ENCODE measurements at regions not wholly inside any gene's neighbourhood (a gene's known extent, or its start where the extent isn't known, plus 50 kb on each side); places are given as distances from the start of the nearest gene placed in this dataset.

GRCh38 chr3:168598250-168598649 is 502.5 kb upstream of the GOLIM4 start:
- Histone ChIP-seq H3K27ac (no peak overlapping the region), H3K4me3 (no peak overlapping the region), H3F3A (ENCODE audit: insufficient read depth) (no peaks in the 10 kb centered on the region), H3K4me2 (ENCODE audit: unreplicated experiment) (no peak overlapping the region), H3K9me3 (ENCODE audit: low read depth) (no peaks in the 10 kb centered on the region), H3K36me3 (ENCODE audit: low read depth) (no peaks in the 10 kb centered on the region), H3K9me2 (ENCODE audit: insufficient read depth) (no peaks in the 10 kb centered on the region), H2AFZ (no peak overlapping the region), H3K4me1 (ENCODE audit: insufficient read depth) (no peaks in the 10 kb centered on the region), H3K27me3 (replicated peaks; ENCODE audit: insufficient read depth) (no peaks in the 10 kb centered on the region), H3K79me2 (ENCODE audit: insufficient read depth) (no peaks in the 10 kb centered on the region), H3K9ac (no peak overlapping the region), H4K20me1 (ENCODE audit: insufficient read depth) (no peaks in the 10 kb centered on the region)
- TF ChIP-seq EZH2 (IDR thresholded peaks at IDR 0.05; ENCODE audit: insufficient read depth, poor library complexity, severe bottlenecking) (no peak), EZH2phosphoT487 (IDR thresholded peaks at IDR 0.05; ENCODE audit: insufficient read depth, low read depth) (no peak)
- in situ Hi-C loops (cut with MboI): no loop called here
- DNase-seq: no peak
- WGBS, 2 experiments (ENCODE audit: low coverage in 1 of 2, low lambda C conversion rate in 2 of 2, missing lambda C conversion rate in 2 of 2): 6 to 12% methylated on average over 2 of the region's 2 CpGs

GRCh38 chr3:168596175-168596823 is 500.6 kb upstream of the GOLIM4 start:
- DNase-seq: no peak
- H3K4me1 ChIP-seq (ENCODE audit: insufficient read depth): no peaks in the 10 kb centered on the region
- H3K4me2 ChIP-seq (ENCODE audit: unreplicated experiment): no peak overlapping the region
- H3K9me3 ChIP-seq (ENCODE audit: low read depth): no peaks in the 10 kb centered on the region
- no peak overlapping the region for H2AFZ ChIP-seq
- 59 to 71% methylated on average over 1 of the region's 1 CpG for WGBS, 2 experiments (ENCODE audit: low coverage in 1 of 2, low lambda C conversion rate in 2 of 2, missing lambda C conversion rate in 2 of 2)
- no peaks in the 10 kb centered on the region for H3K9me2 ChIP-seq (ENCODE audit: insufficient read depth)
- TF ChIP-seq EZH2 (IDR thresholded peaks at IDR 0.05; ENCODE audit: insufficient read depth, poor library complexity, severe bottlenecking) (no peak), EZH2phosphoT487 (IDR thresholded peaks at IDR 0.05; ENCODE audit: insufficient read depth, low read depth) (no peak)
- H3K4me3 ChIP-seq: no peak overlapping the region
- no peak overlapping the region for H3K27ac ChIP-seq
- no peaks in the 10 kb centered on the region for H3K79me2 ChIP-seq (ENCODE audit: insufficient read depth)
- no peaks in the 10 kb centered on the region for H3K27me3 ChIP-seq (replicated peaks; ENCODE audit: insufficient read depth)
- no peaks in the 10 kb centered on the region for H4K20me1 ChIP-seq (ENCODE audit: insufficient read depth)
- H3K9ac ChIP-seq: no peak overlapping the region
- no peaks in the 10 kb centered on the region for H3F3A ChIP-seq (ENCODE audit: insufficient read depth)
- in situ Hi-C loops (cut with MboI): no loop called here
- no peaks in the 10 kb centered on the region for H3K36me3 ChIP-seq (ENCODE audit: low read depth)

- Histone ChIP-seq H3K79me2 (ENCODE audit: insufficient read depth) (no peaks in the 10 kb centered on the region), H3K9me3 (ENCODE audit: low read depth) (no peaks in the 10 kb centered on the region), H3K9ac (no peak overlapping the region), H3K4me2 (ENCODE audit: unreplicated experiment) (no peak overlapping the region), H4K20me1 (ENCODE audit: insufficient read depth) (no peaks in the 10 kb centered on the region), H3K36me3 (ENCODE audit: low read depth) (no peaks in the 10 kb centered on the region), H2AFZ (no peak overlapping the region), H3K4me3 (no peak overlapping the region), H3F3A (ENCODE audit: insufficient read depth) (no peaks in the 10 kb centered on the region), H3K27me3 (replicated peaks; ENCODE audit: insufficient read depth) (no peaks in the 10 kb centered on the region), H3K4me1 (ENCODE audit: insufficient read depth) (no peaks in the 10 kb centered on the region), H3K27ac (no peak overlapping the region), H3K9me2 (ENCODE audit: insufficient read depth) (no peaks in the 10 kb centered on the region)
- TF ChIP-seq EZH2 (IDR thresholded peaks at IDR 0.05; ENCODE audit: insufficient read depth, poor library complexity, severe bottlenecking) (no peak), EZH2phosphoT487 (IDR thresholded peaks at IDR 0.05; ENCODE audit: insufficient read depth, low read depth) (no peak)
- in situ Hi-C loops (cut with MboI): no loop called here
- WGBS, 2 experiments (ENCODE audit: low coverage in 1 of 2, low lambda C conversion rate in 2 of 2, missing lambda C conversion rate in 2 of 2): 66 to 73% methylated on average over 2 of the region's 2 CpGs
- no peak for DNase-seq
Measured at GRCh38 chr3:168591587-168591986, 495.9 kb upstream of the GOLIM4 start.

GRCh38 chr3:168589376-168589775 is 493.7 kb upstream of the GOLIM4 start:
- 50 to 57% methylated on average over 3 of the region's 3 CpGs for WGBS, 2 experiments (ENCODE audit: low coverage in 1 of 2, low lambda C conversion rate in 2 of 2, missing lambda C conversion rate in 2 of 2)
- Histone ChIP-seq H3K9me3 (ENCODE audit: low read depth) (no peaks in the 10 kb centered on the region), H4K20me1 (ENCODE audit: insufficient read depth) (no peaks in the 10 kb centered on the region), H3F3A (ENCODE audit: insufficient read depth) (no peaks in the 10 kb centered on the region), H3K4me1 (ENCODE audit: insufficient read depth) (no peaks in the 10 kb centered on the region), H3K9ac (no peak overlapping the region), H3K79me2 (ENCODE audit: insufficient read depth) (no peaks in the 10 kb centered on the region), H2AFZ (no peak overlapping the region), H3K4me2 (ENCODE audit: unreplicated experiment) (no peak overlapping the region), H3K4me3 (no peak overlapping the region), H3K27ac (no peak overlapping the region), H3K27me3 (replicated peaks; ENCODE audit: insufficient read depth) (no peaks in the 10 kb centered on the region; the same call in 1 of the 2 replicates), H3K36me3 (ENCODE audit: low read depth) (no peaks in the 10 kb centered on the region), H3K9me2 (ENCODE audit: insufficient read depth) (no peaks in the 10 kb centered on the region)
- in situ Hi-C loops (cut with MboI): no loop called here
- TF ChIP-seq EZH2phosphoT487 (IDR thresholded peaks at IDR 0.05; ENCODE audit: insufficient read depth, low read depth) (no peak), EZH2 (IDR thresholded peaks at IDR 0.05; ENCODE audit: insufficient read depth, poor library complexity, severe bottlenecking) (no peak)
- DNase-seq: no peak

- DNase-seq: no peak
- Histone ChIP-seq H3K4me3 (no peak overlapping the region), H2AFZ (no peak overlapping the region), H3K4me1 (ENCODE audit: insufficient read depth) (no peaks in the 10 kb centered on the region), H3K4me2 (ENCODE audit: unreplicated experiment) (no peak overlapping the region), H3K27me3 (replicated peaks; ENCODE audit: insufficient read depth) (no peaks in the 10 kb centered on the region; the same call in 1 of the 2 replicates), H3K9ac (no peak overlapping the region), H3K9me2 (ENCODE audit: insufficient read depth) (no peaks in the 10 kb centered on the region), H4K20me1 (ENCODE audit: insufficient read depth) (no peaks in the 10 kb centered on the region), H3F3A (ENCODE audit: insufficient read depth) (no peaks in the 10 kb centered on the region), H3K79me2 (ENCODE audit: insufficient read depth) (no peaks in the 10 kb centered on the region), H3K36me3 (ENCODE audit: low read depth) (no peaks in the 10 kb centered on the region), H3K9me3 (ENCODE audit: low read depth) (no peaks in the 10 kb centered on the region), H3K27ac (no peak overlapping the region)
- in situ Hi-C loops (cut with MboI): no loop called here
- TF ChIP-seq EZH2phosphoT487 (IDR thresholded peaks at IDR 0.05; ENCODE audit: insufficient read depth, low read depth) (no peak), EZH2 (IDR thresholded peaks at IDR 0.05; ENCODE audit: insufficient read depth, poor library complexity, severe bottlenecking) (no peak)
Measured at GRCh38 chr3:168585544-168585943, 489.8 kb upstream of the GOLIM4 start.

All from GM23248 (cell line).